Ishikawa (cell line): ENCODE measurements at regions not wholly inside any gene's neighbourhood (a gene's known extent, or its start where the extent isn't known, plus 50 kb on each side); places are given as distances from the start of the nearest gene placed in this dataset.

Experiments used
- CEBPB ChIP-seq: IDR thresholded peaks from 2 replicates; pipeline ENCODE4 v1.6.1; 2012
- CREB1 ChIP-seq: IDR thresholded peaks from 2 replicates; pipeline ENCODE4 v1.6.1; 2012; ENCODE audit warnings: low read depth
- EGR1 ChIP-seq: IDR thresholded peaks from 2 replicates; pipeline ENCODE4 v1.6.1; 2012
- EP300 ChIP-seq: IDR thresholded peaks from 2 replicates; pipeline ENCODE4 v1.6.1; 2012; ENCODE audit warnings: borderline replicate concordance
- FOXM1 ChIP-seq: IDR thresholded peaks from 2 replicates; pipeline ENCODE4 v1.6.1; 2012; ENCODE audit warnings: low read depth, borderline replicate concordance
- MAX ChIP-seq: IDR thresholded peaks from 2 replicates; pipeline ENCODE4 v1.6.1; 2012
- NFIC ChIP-seq: IDR thresholded peaks from 2 replicates; pipeline ENCODE4 v1.6.1; 2012
- RAD21 ChIP-seq: IDR thresholded peaks from 2 replicates; pipeline ENCODE4 v1.6.1; 2012; ENCODE audit warnings: low read depth
- REST ChIP-seq: IDR thresholded peaks from 2 replicates; pipeline ENCODE4 v1.6.1; 2012; ENCODE audit warnings: low read depth, mild to moderate bottlenecking
- TAF1 ChIP-seq: IDR thresholded peaks from 2 replicates; pipeline ENCODE4 v1.6.1; 2012; ENCODE audit warnings: low read depth, mild to moderate bottlenecking
- TCF12 ChIP-seq: IDR thresholded peaks from 2 replicates; pipeline ENCODE4 v1.6.1; 2012; ENCODE audit warnings: low read depth
- TEAD4 ChIP-seq: IDR thresholded peaks from 2 replicates; pipeline ENCODE4 v1.6.1; 2012
- YY1 ChIP-seq: IDR thresholded peaks from 2 replicates; pipeline ENCODE4 v1.6.1; 2012; ENCODE audit warnings: low read depth
- ZBTB7A ChIP-seq: IDR thresholded peaks from 2 replicates; pipeline ENCODE4 v1.6.1; 2012; ENCODE audit warnings: low read depth
- TF ChIP-seq, protein P1 (sequence below): IDR thresholded peaks from 2 replicates; pipeline ENCODE4 v1.6.1; 2012

- no peak for TF ChIP-seq MAX
- no peak for TF ChIP-seq EP300
- no peak for TF ChIP-seq YY1
- no peak for TF ChIP-seq NFIC
- TF ChIP-seq RAD21 = no peak
- TF ChIP-seq, protein P1, sequence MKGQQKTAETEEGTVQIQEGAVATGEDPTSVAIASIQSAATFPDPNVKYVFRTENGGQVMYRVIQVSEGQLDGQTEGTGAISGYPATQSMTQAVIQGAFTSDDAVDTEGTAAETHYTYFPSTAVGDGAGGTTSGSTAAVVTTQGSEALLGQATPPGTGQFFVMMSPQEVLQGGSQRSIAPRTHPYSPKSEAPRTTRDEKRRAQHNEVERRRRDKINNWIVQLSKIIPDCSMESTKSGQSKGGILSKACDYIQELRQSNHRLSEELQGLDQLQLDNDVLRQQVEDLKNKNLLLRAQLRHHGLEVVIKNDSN = no peak
- no peak for TF ChIP-seq TEAD4
- TF ChIP-seq CEBPB = no peak
- TF ChIP-seq CREB1 = no peak
- TF ChIP-seq REST = no peak
- no peak for TF ChIP-seq EGR1
- no peak for TF ChIP-seq FOXM1
- no peak for TF ChIP-seq TAF1
- no peak for TF ChIP-seq TCF12
- TF ChIP-seq ZBTB7A = no peak
These were observed 566.1 kb downstream of the PTPRU start for GRCh38 chr1:29802181-29803068.

GRCh38 chr1:29801561-29801973, 565.2 kb downstream of the PTPRU start:
- no peak for TF ChIP-seq EP300
- no peak for TF ChIP-seq YY1
- no peak for TF ChIP-seq ZBTB7A
- no peak for TF ChIP-seq FOXM1
- TF ChIP-seq EGR1 = no peak
- no peak for TF ChIP-seq REST
- no peak for TF ChIP-seq CREB1
- TF ChIP-seq, protein P1 = no peak
- no peak for TF ChIP-seq MAX
- TF ChIP-seq TEAD4 = no peak
- TF ChIP-seq NFIC = no peak
- TF ChIP-seq CEBPB = no peak
- no peak for TF ChIP-seq RAD21

DNA sequence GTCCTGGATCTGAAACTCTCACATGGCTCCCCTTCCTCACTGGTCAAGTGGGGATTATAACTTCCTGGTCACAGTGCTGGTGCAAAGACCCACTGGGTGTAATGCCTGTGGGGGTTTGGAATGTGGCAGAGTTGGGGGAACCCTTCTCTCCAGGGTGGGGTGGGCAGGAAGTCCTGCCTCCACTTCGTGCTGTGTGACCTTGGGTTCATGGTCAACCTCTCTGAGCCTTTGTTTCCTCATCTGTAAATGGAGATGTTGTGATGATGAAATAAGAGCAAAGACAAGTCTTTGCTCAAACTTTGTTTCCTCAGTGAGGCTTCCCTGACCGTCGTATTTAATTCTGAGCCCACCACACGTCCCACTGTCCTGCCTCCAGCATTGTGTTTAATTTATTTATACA, 564.7 kb downstream of the PTPRU start:
- no peak for TF ChIP-seq CEBPB
- no peak for TF ChIP-seq NFIC
- TF ChIP-seq RAD21 = no peak
- no peak for TF ChIP-seq EGR1
- TF ChIP-seq EP300 = no peak
- TF ChIP-seq, protein P1 = no peak
- TF ChIP-seq MAX = no peak
- TF ChIP-seq TAF1 = no peak
- no peak for TF ChIP-seq FOXM1

DNA sequence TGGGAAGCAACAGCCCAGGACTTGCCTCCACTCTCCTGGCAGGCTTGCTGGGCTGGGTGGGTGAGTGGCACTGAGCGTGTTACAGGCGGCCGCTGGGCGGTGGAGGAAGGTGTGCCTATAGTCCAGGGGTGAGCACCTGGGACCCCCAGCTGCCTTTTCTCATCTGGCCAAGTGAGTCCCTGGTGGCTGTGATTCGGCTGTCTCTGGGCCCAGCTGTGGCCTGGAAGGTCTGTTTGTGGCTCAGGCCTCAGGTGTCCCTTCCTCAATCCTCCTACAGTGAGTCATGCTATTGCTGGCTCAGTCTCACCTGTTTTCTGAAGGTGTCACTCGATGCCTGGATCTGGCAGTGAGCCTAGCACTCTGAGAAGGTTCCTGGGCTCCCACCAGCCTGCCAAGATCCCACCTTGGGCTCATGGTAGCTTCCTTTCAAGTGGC, 564.2 kb downstream of the PTPRU start:
- TF ChIP-seq NFIC (no peak), FOXM1 (no peak), YY1 (no peak), TAF1 (no peak), EP300 (no peak), CEBPB (no peak), TEAD4 (no peak), CREB1 (no peak), REST (no peak), RAD21 (no peak), MAX (no peak), TCF12 (no peak), EGR1 (no peak), ZBTB7A (no peak)
- TF ChIP-seq, protein P1 = no peak
